Transverse colon (tissue), 4 donors: ENCODE measurements at regions not wholly inside any gene's neighbourhood (a gene's known extent, or its start where the extent isn't known, plus 50 kb on each side); places are given as distances from the start of the nearest gene placed in this dataset.

Experiments
- CTCF ChIP-seq, 5 experiments: fragments of 200-600 bp in 3 of 5; fragments of 450-650 bp in 2 of 5; sonication (generic) in 3 of 5; IDR thresholded peaks; 1 replicate in 2 of 5; 2 replicates in 3 of 5; pipeline ENCODE4 v1.5.1; 2016 to 2017; ENCODE audit warnings: antibody characterized with exemption in 5 of 5, inconsistent platforms in 3 of 5, mild to moderate bottlenecking in 2 of 5, moderate library complexity in 1 of 5
- EP300 ChIP-seq: sonication (generic); formaldehyde crosslinking; IDR thresholded peaks from one replicate; pipeline ENCODE4 v1.6.1; 2017; ENCODE audit warnings: antibody characterized with exemption, low read depth
- POLR2AphosphoS5 ChIP-seq, 3 donors: sonication (generic); formaldehyde crosslinking; IDR thresholded peaks; one replicate each; pipeline ENCODE4 v1.6.1; 2016; ENCODE audit warnings: antibody characterized with exemption in 3 of 3

GRCh38 chr1:97004054-97004453 is 282.5 kb downstream of the PTBP2 start:
- TF ChIP-seq CTCF (IDR thresholded peaks at IDR 0.05) = no peak
- TF ChIP-seq POLR2AphosphoS5 (IDR thresholded peaks at IDR 0.05) = no peak
- TF ChIP-seq EP300 = no peak
